B cell (primary cell): ENCODE measurements at regions not wholly inside any gene's neighbourhood (a gene's known extent, or its start where the extent isn't known, plus 50 kb on each side); places are given as distances from the start of the nearest gene placed in this dataset.

ENCODE experiments used
- ATAC-seq: fragments of 200-7000 bp; cut with Tn5 transposase; one replicate; pipeline ENCODE4 v1.10.0; 2021; ENCODE audit warnings: low read depth, mild to moderate bottlenecking, moderate number of reproducible peaks, moderate library complexity
- CTCF ChIA-PET: fragments of 350-600 bp; sonication (Branson Sonifier 250); formaldehyde crosslinking; loops from one replicate; lab custom pipeline; 2021; ENCODE audit warnings: antibody characterized with exemption, inconsistent platforms; lab: Charles Lee
- POLR2A ChIA-PET: fragments of 350-600 bp; sonication (Branson Sonifier 250); formaldehyde crosslinking; loops from one replicate; lab custom pipeline; 2021; ENCODE audit warnings: antibody characterized with exemption; lab: Charles Lee
- DNase-seq: peaks from one replicate; pipeline ENCODE4 v3.0.0; 2013
- H2AFZ ChIP-seq: 2 replicates; pipeline ENCODE4 v1.6.1; 2012; ENCODE audit warnings: mild to moderate bottlenecking, low read depth, low read length; ENCODE audit not compliant: insufficient read depth, poor library complexity, severe bottlenecking
- H3K27ac ChIP-seq, 2 donors: 1 replicate in 1 of 2; 2 replicates in 1 of 2; pipeline ENCODE4 v1.5.1; 2012 to 2013; ENCODE audit warnings: low read length in 2 of 2, mild to moderate bottlenecking in 2 of 2, moderate library complexity in 1 of 2
- H3K27me3 ChIP-seq, 4 experiments: fragments of 200-600 bp in 1 of 4; sonication (generic) in 1 of 4; replicated peaks in 1 of 4; 1 replicate in 2 of 4; 2 replicates in 2 of 4; pipeline versions ENCODE4 v1.6.1 to v1.7.0; 2013 to 2016; ENCODE audit warnings: low read length in 3 of 4, mild to moderate bottlenecking in 2 of 4, mixed read lengths in 1 of 4, moderate library complexity in 1 of 4; ENCODE audit not compliant: insufficient read depth in 4 of 4, control insufficient read depth in 3 of 4; ENCODE audit errors: control extremely low read depth in 1 of 4
- H3K36me3 ChIP-seq, 2 experiments: replicated peaks in 1 of 2; 1 replicate in 1 of 2; 2 replicates in 1 of 2; pipeline versions ENCODE4 v1.6.1 to v1.7.1; 2013; ENCODE audit warnings: low read length in 1 of 2; ENCODE audit not compliant: insufficient read depth in 2 of 2, control insufficient read depth in 1 of 2; ENCODE audit errors: control extremely low read depth in 1 of 2, extremely low read depth in 1 of 2
- H3K4me1 ChIP-seq, 2 donors: fragments of 200-600 bp in 1 of 2; sonication (generic) in 1 of 2; 1 replicate in 1 of 2; 2 replicates in 1 of 2; pipeline versions ENCODE4 v1.5.1 to v1.6.1; 2013 to 2017; ENCODE audit warnings: low read length in 2 of 2; ENCODE audit not compliant: control insufficient read depth in 2 of 2, insufficient read depth in 2 of 2
- H3K4me2 ChIP-seq: replicated peaks from 2 replicates; pipeline ENCODE3; 2012; ENCODE audit warnings: mild to moderate bottlenecking, low read depth, low read length; ENCODE audit not compliant: poor library complexity, severe bottlenecking
- H3K4me3 ChIP-seq, 5 experiments: fragments of 200-600 bp in 1 of 5; sonication (generic) in 1 of 5; 1 replicate in 3 of 5; 2 replicates in 2 of 5; pipeline versions ENCODE4 v1.5.1 to v1.7.0; 2011 to 2016; ENCODE audit warnings: low read length in 4 of 5, mild to moderate bottlenecking in 4 of 5, low read depth in 2 of 5, control low read depth in 1 of 5, moderate library complexity in 1 of 5; ENCODE audit not compliant: insufficient read depth in 1 of 5; ENCODE audit errors: control extremely low read depth in 1 of 5, extremely low read depth in 1 of 5
- H3K79me2 ChIP-seq: fragments of 200-600 bp; sonication (generic); one replicate; pipeline ENCODE4 v1.6.0; 2016; ENCODE audit warnings: low read length; ENCODE audit not compliant: control insufficient read depth, insufficient read depth
- H3K9ac ChIP-seq: fragments of 200-600 bp; sonication (generic); 2 replicates; pipeline ENCODE4 v1.6.1; 2017; ENCODE audit warnings: mild to moderate bottlenecking, low read length, moderate library complexity
- H3K9me3 ChIP-seq, 3 donors: one replicate each; pipeline versions ENCODE4 v1.6.1 to v1.7.1; 2013; ENCODE audit warnings: low read length in 2 of 3; ENCODE audit not compliant: control insufficient read depth in 2 of 3, insufficient read depth in 1 of 3; ENCODE audit errors: control extremely low read depth in 1 of 3
- H4K20me1 ChIP-seq: 2 replicates; pipeline ENCODE4 v1.6.0; 2012; ENCODE audit warnings: mild to moderate bottlenecking, low read length; ENCODE audit not compliant: insufficient read depth, control insufficient read depth, poor library complexity, severe bottlenecking
- H3K27ac Mint-ChIP-seq: one replicate; pipeline ENCODE4 v1.8.0; 2021; ENCODE audit warnings: mixed read lengths
- H3K27me3 Mint-ChIP-seq: one replicate; pipeline ENCODE4 v1.8.0; 2021; ENCODE audit warnings: mixed read lengths
- H3K4me1 Mint-ChIP-seq: one replicate; pipeline ENCODE4 v1.8.0; 2021; ENCODE audit warnings: mixed read lengths
- H3K4me3 Mint-ChIP-seq: one replicate; pipeline ENCODE4 v1.8.0; 2021; ENCODE audit warnings: mixed read lengths
- H3K9me3 Mint-ChIP-seq: one replicate; pipeline ENCODE4 v1.8.0; 2022; ENCODE audit warnings: mixed read lengths; ENCODE audit not compliant: insufficient read depth
- CTCF ChIP-seq: fragments of 200-600 bp; IDR thresholded peaks from one replicate; pipeline ENCODE4 v1.8.0; 2022; ENCODE audit warnings: antibody characterized with exemption, mild to moderate bottlenecking
- EZH2 ChIP-seq: IDR thresholded peaks from 2 replicates; pipeline ENCODE4 v1.6.1; 2012; ENCODE audit warnings: borderline replicate concordance, low read depth, mild to moderate bottlenecking, moderate library complexity, low read length; ENCODE audit not compliant: insufficient read depth, poor library complexity, severe bottlenecking
- WGBS: methylation state at CpG from one replicate; pipeline ENCODE4 v1.1.5; 2013; ENCODE audit warnings: missing lambda C conversion rate; ENCODE audit not compliant: insufficient coverage; 5-methylcytosine and 5-hydroxymethylcytosine counted together
- intact Hi-C: fragments of 100-400 bp; cut with micrococcal nuclease; formaldehyde crosslinking; loops from one replicate; pipeline ENCODE4 v1.10.0; 2022

- Mint-ChIP-seq H3K4me3 (no peak overlapping the region), H3K27me3 (peaks cover 18% of the 10 kb centered on the region), H3K4me1 (no peaks in the 10 kb centered on the region), H3K27ac (no peak overlapping the region), H3K9me3 (no peaks in the 10 kb centered on the region)
- ChIA-PET CTCF (no interaction called here), POLR2A (no interaction called here)
- Histone ChIP-seq H3K4me3 (no peak overlapping the region), H3K79me2 (no peaks in the 10 kb centered on the region), H3K36me3 (no peaks in the 10 kb centered on the region), H4K20me1 (no peaks in the 10 kb centered on the region), H3K9me3 (peaks cover 0 to 1% (median 0%) of the 10 kb centered on the region in 3 donors), H3K4me1 (no peaks in the 10 kb centered on the region), H3K9ac (no peak overlapping the region), H3K4me2 (no peak overlapping the region), H3K27ac (no peak overlapping the region), H3K27me3 (no peaks in the 10 kb centered on the region), H2AFZ (no peak overlapping the region)
- TF ChIP-seq CTCF: no peak
- TF ChIP-seq EZH2: no peak
- no peak for ATAC-seq
- no peak for DNase-seq
- intact Hi-C loops: no loop called here
- no CpG with 5 or more reads among the region's 1 CpG for WGBS
Measured at GRCh38 chr3:18892756-18893155, 255.6 kb upstream of the KCNH8 start.

- Mint-ChIP-seq H3K9me3 (no peaks in the 10 kb centered on the region), H3K4me1 (no peaks in the 10 kb centered on the region), H3K4me3 (no peak overlapping the region), H3K27me3 (peaks cover 18% of the 10 kb centered on the region), H3K27ac (no peak overlapping the region)
- Histone ChIP-seq H3K9me3 (peaks cover 0 to 1% (median 0%) of the 10 kb centered on the region in 3 donors), H4K20me1 (no peaks in the 10 kb centered on the region), H3K27ac (no peak overlapping the region), H3K4me3 (no peak overlapping the region), H3K36me3 (no peaks in the 10 kb centered on the region), H3K4me1 (no peaks in the 10 kb centered on the region), H3K27me3 (no peaks in the 10 kb centered on the region), H3K9ac (no peak overlapping the region), H3K79me2 (no peaks in the 10 kb centered on the region), H2AFZ (no peak overlapping the region), H3K4me2 (no peak overlapping the region)
- DNase-seq (no peak), ATAC-seq (no peak)
- POLR2A ChIA-PET: no interaction called here
- no CpG with 5 or more reads among the region's 2 CpGs for WGBS
- intact Hi-C loops: no loop called here
- CTCF ChIA-PET: no interaction called here
- no peak for TF ChIP-seq CTCF
- no peak for TF ChIP-seq EZH2
Measured at GRCh38 chr3:18892047-18892446, 256.3 kb upstream of the KCNH8 start.
